Thymus (tissue), 11 donors: ENCODE measurements at regions not wholly inside any gene's neighbourhood (a gene's known extent, or its start where the extent isn't known, plus 50 kb on each side); places are given as distances from the start of the nearest gene placed in this dataset.

Source experiments
- DNase-seq, 9 donors: peaks; one replicate each; pipeline ENCODE4 v3.0.0-alpha.2; 2013; ENCODE audit warnings: low spot score in 9 of 9, low read depth in 6 of 9, missing footprints in 1 of 9
- H3K27ac ChIP-seq, 2 donors: one replicate each; pipeline ENCODE4 v1.5.1; 2013; ENCODE audit warnings: control low read depth in 1 of 2, low read depth in 1 of 2, low read length in 1 of 2, mild to moderate bottlenecking in 1 of 2, moderate library complexity in 1 of 2
- H3K27me3 ChIP-seq, 2 donors: one replicate each; pipeline ENCODE4 v1.5.1; 2013; ENCODE audit warnings: low read length in 1 of 2; ENCODE audit not compliant: control insufficient read depth in 2 of 2, insufficient read depth in 1 of 2
- H3K36me3 ChIP-seq, 2 donors: one replicate each; pipeline ENCODE4 v1.5.1; 2013; ENCODE audit warnings: low read length in 1 of 2, mild to moderate bottlenecking in 1 of 2, moderate library complexity in 1 of 2; ENCODE audit not compliant: control insufficient read depth in 2 of 2, insufficient read depth in 2 of 2
- H3K4me1 ChIP-seq, 2 donors: one replicate each; pipeline ENCODE4 v1.5.1; 2013; ENCODE audit warnings: low read length in 2 of 2; ENCODE audit not compliant: control insufficient read depth in 2 of 2, insufficient read depth in 2 of 2
- H3K4me3 ChIP-seq, 2 donors: one replicate each; pipeline ENCODE4 v1.5.1; 2013; ENCODE audit warnings: low read length in 2 of 2, control low read depth in 1 of 2, mild to moderate bottlenecking in 1 of 2
- H3K9me3 ChIP-seq, 2 donors: one replicate each; pipeline ENCODE4 v1.5.1; 2013; ENCODE audit warnings: low read length in 1 of 2, mild to moderate bottlenecking in 1 of 2; ENCODE audit not compliant: control insufficient read depth in 2 of 2, insufficient read depth in 1 of 2
- WGBS: extraction: QIAGEN DNeasy Blood & Tissue Kit; methylation state at CpG from one replicate; pipeline ENCODE4 v1.1.7; 2013; 5-methylcytosine and 5-hydroxymethylcytosine counted together
- donor health status: healthy.

- H3K27ac ChIP-seq, result no peak overlapping the region
- H3K27me3 ChIP-seq, result no peaks in the 10 kb centered on the region
- no peaks in the 10 kb centered on the region for H3K9me3 ChIP-seq
- H3K4me1 ChIP-seq, result no peaks in the 10 kb centered on the region
- DNase-seq, result no peak
- H3K4me3 ChIP-seq, result no peak overlapping the region
- H3K36me3 ChIP-seq, result no peaks in the 10 kb centered on the region
Measured at GRCh38 chr2:145277922-145278321, 758.0 kb upstream of the ZEB2 start.

GRCh38 chr2:145273840-145274239, 753.9 kb upstream of the ZEB2 start:
- Histone ChIP-seq H3K4me1 (no peaks in the 10 kb centered on the region), H3K36me3 (no peaks in the 10 kb centered on the region), H3K27ac (no peak overlapping the region), H3K4me3 (no peak overlapping the region), H3K9me3 (no peaks in the 10 kb centered on the region), H3K27me3 (peaks cover 0 to 3% of the 10 kb centered on the region in 2 donors)
- no peak for DNase-seq
- WGBS, result 100% methylated on average over 1 of the region's 1 CpG

- peaks cover 3 to 36% of the 10 kb centered on the region in 2 donors for H3K27me3 ChIP-seq
- no peaks in the 10 kb centered on the region for H3K9me3 ChIP-seq
- no peak for DNase-seq
- H3K4me1 ChIP-seq, result no peaks in the 10 kb centered on the region
- no peak overlapping the region for H3K4me3 ChIP-seq
- no peak overlapping the region for H3K27ac ChIP-seq
- no peaks in the 10 kb centered on the region for H3K36me3 ChIP-seq
- 88% methylated on average over 3 of the region's 3 CpGs for WGBS
Measured at GRCh38 chr2:145268931-145269330, 749.0 kb upstream of the ZEB2 start.

GRCh38 chr2:145267451-145267850, 747.5 kb upstream of the ZEB2 start:
- H3K4me3 ChIP-seq, result no peak overlapping the region
- no peak overlapping the region for H3K27ac ChIP-seq
- H3K27me3 ChIP-seq, result peaks cover 3 to 49% of the 10 kb centered on the region in 2 donors
- H3K4me1 ChIP-seq, result no peaks in the 10 kb centered on the region
- no peaks in the 10 kb centered on the region for H3K36me3 ChIP-seq
- no peak for DNase-seq
- no peaks in the 10 kb centered on the region for H3K9me3 ChIP-seq

GRCh38 chr2:145265244-145265643, 745.3 kb upstream of the ZEB2 start:
- Histone ChIP-seq H3K36me3 (no peaks in the 10 kb centered on the region), H3K9me3 (no peaks in the 10 kb centered on the region), H3K27ac (no peak overlapping the region), H3K4me3 (no peak overlapping the region), H3K27me3 (peaks cover 5 to 70% of the 10 kb centered on the region in 2 donors), H3K4me1 (no peaks in the 10 kb centered on the region)
- DNase-seq, result no peak
- 97% methylated on average over 6 of the region's 6 CpGs for WGBS

- Histone ChIP-seq H3K4me1 (peaks cover 0 to 9% of the 10 kb centered on the region in 2 donors), H3K9me3 (no peaks in the 10 kb centered on the region), H3K4me3 (no peak overlapping the region), H3K27ac (no peak overlapping the region), H3K36me3 (no peaks in the 10 kb centered on the region), H3K27me3 (peaks cover 5 to 85% of the 10 kb centered on the region in 2 donors)
- DNase-seq, result no peak
- WGBS, result 95% methylated on average over 2 of the region's 2 CpGs
Measured at GRCh38 chr2:145260674-145261073, 740.8 kb upstream of the ZEB2 start.

- DNase-seq, result no peak
Measured at GRCh38 chr2:145260081-145260480, 740.2 kb upstream of the ZEB2 start.

GRCh38 chr2:145258903-145259579, 739.1 kb upstream of the ZEB2 start:
- 28% methylated on average over 5 of the region's 5 CpGs for WGBS
- H3K27me3 ChIP-seq, result peaks cover 11 to 89% of the 10 kb centered on the region in 2 donors
- H3K9me3 ChIP-seq, result no peaks in the 10 kb centered on the region
- H3K4me3 ChIP-seq, result no peak overlapping the region
- H3K27ac ChIP-seq, result no peak overlapping the region
- DNase-seq, result peak; percentile 28 to 93 (median 74)
- H3K36me3 ChIP-seq, result no peaks in the 10 kb centered on the region
- H3K4me1 ChIP-seq, result peaks cover 0 to 9% of the 10 kb centered on the region in 2 donors

More at GRCh38 chr2:145260081-145260480, 740.2 kb upstream of the ZEB2 start:
- Histone ChIP-seq H3K4me3 (no peak overlapping the region), H3K4me1 (peaks cover 0 to 9% of the 10 kb centered on the region in 2 donors), H3K27me3 (peaks cover 7 to 86% of the 10 kb centered on the region in 2 donors), H3K27ac (no peak overlapping the region), H3K36me3 (no peaks in the 10 kb centered on the region), H3K9me3 (no peaks in the 10 kb centered on the region)

- no peaks in the 10 kb centered on the region for H3K36me3 ChIP-seq
- H3K9me3 ChIP-seq, result no peaks in the 10 kb centered on the region
- no peak overlapping the region for H3K27ac ChIP-seq
- no peak for DNase-seq
- H3K4me3 ChIP-seq, result no peak overlapping the region
- peaks cover 14 to 86% of the 10 kb centered on the region in 2 donors for H3K27me3 ChIP-seq
- peaks cover 0 to 9% of the 10 kb centered on the region in 2 donors for H3K4me1 ChIP-seq
Measured at GRCh38 chr2:145257931-145258330, 738.0 kb upstream of the ZEB2 start.
